ENCODE measurements at regions not wholly inside any gene's neighbourhood (a gene's known extent, or its start where the extent isn't known, plus 50 kb on each side); places are given as distances from the start of the nearest gene placed in this dataset.
A peak's percentile ranks its signal among the peaks of the same experiment; 100 is the strongest.

DNA sequence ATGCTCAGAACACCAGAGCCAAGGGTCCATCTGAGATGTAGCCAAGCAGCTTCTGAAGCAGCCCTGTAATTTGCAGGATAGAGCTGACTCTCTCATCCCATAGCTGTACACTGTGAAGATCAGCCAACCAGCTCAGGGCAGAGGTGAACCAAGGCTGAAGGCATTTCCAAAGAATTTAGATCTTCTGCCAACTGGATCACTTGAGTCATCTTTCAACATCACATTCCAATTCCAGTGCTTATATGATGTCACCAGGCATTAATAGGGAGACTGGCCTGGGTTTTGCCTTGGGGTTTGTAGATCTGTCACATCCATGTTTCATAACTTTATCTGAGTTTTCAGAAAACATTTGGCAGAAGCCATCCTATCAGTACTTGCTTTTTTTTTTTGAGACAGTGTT lies 98.2 kb downstream of the NR2F2 start:
- in situ Hi-C loops (cut with MboI) = no loop called here
- H3K27ac ChIP-seq (ENCODE audit: extremely low read depth, low read depth, low read length) = no peak overlapping the region
- no peak overlapping the region for H3K4me3 ChIP-seq
- FAIRE-seq (no peak), ATAC-seq (peak; percentile 33; the same call in 1 of the 3 replicates), DNase-seq (ENCODE audit: extremely low read depth in 1 of 4, low spot score in 3 of 4) (no peak)
- ChIA-PET CTCF (ENCODE audit: low intra/inter-chr PET ratio) (no interaction called here), POLR2A (interaction anchor here (0.7 kb wide), 1 partner anchor 18 kb away, joined by 3 read pairs; no protein-coding TSS in a partner anchor)
- H3K4me2 ChIP-seq (ENCODE audit: insufficient read depth, low read length) = no peak overlapping the region
- peaks cover 15 to 22% of the 10 kb centered on the region in 2 experiments; a peak in 4 of 5 replicates for H3K27me3 ChIP-seq (ENCODE audit: control insufficient read depth in 2 of 2, insufficient read depth in 2 of 2, low read length in 2 of 2)
- BruUV-seq (replicated peaks) = no TSS peak
- H4K20me1 ChIP-seq (replicated peaks; ENCODE audit: control insufficient read depth, insufficient read depth, low read length) = no peaks in the 10 kb centered on the region
- no peaks in the 10 kb centered on the region for H3K9me3 ChIP-seq (replicated peaks; ENCODE audit: control insufficient read depth, insufficient read depth, low read depth, low read length)
- H2AFZ ChIP-seq (ENCODE audit: low read depth, low read length) = no peak overlapping the region
- no peaks in the 10 kb centered on the region for H3K9me1 ChIP-seq (ENCODE audit: control insufficient read depth, insufficient read depth, low read length)
- H3K36me3 ChIP-seq (ENCODE audit: control insufficient read depth, insufficient read depth, low read length) = no peaks in the 10 kb centered on the region
- intact Hi-C loops (cut with micrococcal nuclease) = no loop called here
- H3K9ac ChIP-seq (ENCODE audit: insufficient read depth in 1 of 2, low read depth in 2 of 2, low read length in 2 of 2) = no peak overlapping the region
- no peaks in the 10 kb centered on the region for H3K79me2 ChIP-seq (ENCODE audit: control insufficient read depth, insufficient read depth, low read length)
- no peaks in the 10 kb centered on the region for H3K4me1 ChIP-seq (replicated peaks in 1 of 2; ENCODE audit: control insufficient read depth in 2 of 2, insufficient read depth in 2 of 2, low read length in 2 of 2)
- TF ChIP-seq CCNT2 (IDR thresholded peaks at IDR 0.05; ENCODE audit: borderline replicate concordance, extremely low read depth, insufficient read length, low read depth, low read length) = no peak
- TF ChIP-seq SNRNP70 (optimal IDR thresholded peaks at IDR 0.05; ENCODE audit: low read depth, low read length) = no peak
- TF ChIP-seq ZNF41 (CRISPR knock-in tag; conservative IDR thresholded peaks at IDR 0.05) = no peak
- no peak for TF ChIP-seq CREB1 (IDR thresholded peaks at IDR 0.05)
- TF ChIP-seq CREB1 (CRISPR knock-in tag; IDR thresholded peaks at IDR 0.05) = no peak
- no peak for TF ChIP-seq RHOXF2B (CRISPR knock-in tag; conservative IDR thresholded peaks at IDR 0.05)
- TF ChIP-seq ZBTB5 (IDR thresholded peaks at IDR 0.05) = no peak
- TF ChIP-seq, protein P1, sequence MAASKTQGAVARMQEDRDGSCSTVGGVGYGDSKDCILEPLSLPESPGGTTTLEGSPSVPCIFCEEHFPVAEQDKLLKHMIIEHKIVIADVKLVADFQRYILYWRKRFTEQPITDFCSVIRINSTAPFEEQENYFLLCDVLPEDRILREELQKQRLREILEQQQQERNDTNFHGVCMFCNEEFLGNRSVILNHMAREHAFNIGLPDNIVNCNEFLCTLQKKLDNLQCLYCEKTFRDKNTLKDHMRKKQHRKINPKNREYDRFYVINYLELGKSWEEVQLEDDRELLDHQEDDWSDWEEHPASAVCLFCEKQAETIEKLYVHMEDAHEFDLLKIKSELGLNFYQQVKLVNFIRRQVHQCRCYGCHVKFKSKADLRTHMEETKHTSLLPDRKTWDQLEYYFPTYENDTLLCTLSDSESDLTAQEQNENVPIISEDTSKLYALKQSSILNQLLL (CRISPR knock-in tag; IDR thresholded peaks at IDR 0.05; ENCODE audit: borderline replicate concordance) = no peak
- TF ChIP-seq CEBPB (tag; IDR thresholded peaks at IDR 0.05) = no peak
- no peak for TF ChIP-seq AFF4 (CRISPR knock-in tag; IDR thresholded peaks at IDR 0.05)
- TF ChIP-seq SMARCB1 (IDR thresholded peaks at IDR 0.05; ENCODE audit: insufficient read length, low read depth) = no peak
- TF ChIP-seq ADNP (tag; IDR thresholded peaks at IDR 0.05) = no peak
- TF ChIP-seq FOS (IDR thresholded peaks at IDR 0.05; ENCODE audit: extremely low read depth, insufficient read length) = no peak
- TF ChIP-seq, protein P2, sequence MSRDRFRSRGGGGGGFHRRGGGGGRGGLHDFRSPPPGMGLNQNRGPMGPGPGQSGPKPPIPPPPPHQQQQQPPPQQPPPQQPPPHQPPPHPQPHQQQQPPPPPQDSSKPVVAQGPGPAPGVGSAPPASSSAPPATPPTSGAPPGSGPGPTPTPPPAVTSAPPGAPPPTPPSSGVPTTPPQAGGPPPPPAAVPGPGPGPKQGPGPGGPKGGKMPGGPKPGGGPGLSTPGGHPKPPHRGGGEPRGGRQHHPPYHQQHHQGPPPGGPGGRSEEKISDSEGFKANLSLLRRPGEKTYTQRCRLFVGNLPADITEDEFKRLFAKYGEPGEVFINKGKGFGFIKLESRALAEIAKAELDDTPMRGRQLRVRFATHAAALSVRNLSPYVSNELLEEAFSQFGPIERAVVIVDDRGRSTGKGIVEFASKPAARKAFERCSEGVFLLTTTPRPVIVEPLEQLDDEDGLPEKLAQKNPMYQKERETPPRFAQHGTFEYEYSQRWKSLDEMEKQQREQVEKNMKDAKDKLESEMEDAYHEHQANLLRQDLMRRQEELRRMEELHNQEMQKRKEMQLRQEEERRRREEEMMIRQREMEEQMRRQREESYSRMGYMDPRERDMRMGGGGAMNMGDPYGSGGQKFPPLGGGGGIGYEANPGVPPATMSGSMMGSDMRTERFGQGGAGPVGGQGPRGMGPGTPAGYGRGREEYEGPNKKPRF (IDR thresholded peaks at IDR 0.05; ENCODE audit: low read depth, low read length) = no peak
- no peak for TF ChIP-seq KLF13 (tag; IDR thresholded peaks at IDR 0.05; ENCODE audit: borderline replicate concordance, low read depth)

Measured in K562 (cell line).